ENCODE measurements at regions not wholly inside any gene's neighbourhood (a gene's known extent, or its start where the extent isn't known, plus 50 kb on each side); places are given as distances from the start of the nearest gene placed in this dataset.

- no peaks in the 10 kb centered on the region for H3K9me3 ChIP-seq (ENCODE audit: control insufficient read depth in 4 of 4, insufficient read depth in 3 of 4, low read length in 3 of 4)
- no peaks in the 10 kb centered on the region for H3K4me1 ChIP-seq (ENCODE audit: control insufficient read depth in 5 of 5, insufficient read depth in 5 of 5, low read length in 5 of 5)
- ATAC-seq (ENCODE audit: insufficient read depth, low FRiP score), result no peak
- H3K9ac ChIP-seq (ENCODE audit: insufficient read depth in 1 of 2, low read length in 2 of 2), result no peak overlapping the region
- no peaks in the 10 kb centered on the region for H3K27me3 ChIP-seq (ENCODE audit: control insufficient read depth in 3 of 3, insufficient read depth in 3 of 3, low read length in 2 of 3)
- no peak overlapping the region for H3K27ac ChIP-seq (ENCODE audit: low read depth in 1 of 2, low read length in 1 of 2)
- no peak for TF ChIP-seq CTCF (IDR thresholded peaks at IDR 0.05; ENCODE audit: control extremely low read depth, extremely low read depth)
- H3K36me3 ChIP-seq (ENCODE audit: control insufficient read depth in 4 of 4, insufficient read depth in 4 of 4, low read length in 4 of 4), result no peaks in the 10 kb centered on the region
- no peak overlapping the region for H3K4me3 ChIP-seq
- no peak for DNase-seq
Measured at GRCh38 chr11:26263769-26264168, 68.2 kb upstream of the ANO3 start.

GRCh38 chr11:26264266-26264665 is 67.7 kb upstream of the ANO3 start:
- no peak overlapping the region for H3K27ac ChIP-seq (ENCODE audit: low read depth in 1 of 2, low read length in 1 of 2)
- no peak overlapping the region for H3K9ac ChIP-seq (ENCODE audit: insufficient read depth in 1 of 2, low read length in 2 of 2)
- no peak for TF ChIP-seq CTCF (IDR thresholded peaks at IDR 0.05; ENCODE audit: control extremely low read depth, extremely low read depth)
- no peak overlapping the region for H3K4me3 ChIP-seq
- no peaks in the 10 kb centered on the region for H3K4me1 ChIP-seq (ENCODE audit: control insufficient read depth in 5 of 5, insufficient read depth in 5 of 5, low read length in 5 of 5)
- H3K36me3 ChIP-seq (ENCODE audit: control insufficient read depth in 4 of 4, insufficient read depth in 4 of 4, low read length in 4 of 4), result no peaks in the 10 kb centered on the region
- no peaks in the 10 kb centered on the region for H3K9me3 ChIP-seq (ENCODE audit: control insufficient read depth in 4 of 4, insufficient read depth in 3 of 4, low read length in 3 of 4)
- H3K27me3 ChIP-seq (ENCODE audit: control insufficient read depth in 3 of 3, insufficient read depth in 3 of 3, low read length in 2 of 3), result no peaks in the 10 kb centered on the region
- DNase-seq (no peak), ATAC-seq (ENCODE audit: insufficient read depth, low FRiP score) (no peak)

GRCh38 chr11:26268980-26269660 is 62.8 kb upstream of the ANO3 start:
- no peak for TF ChIP-seq CTCF (IDR thresholded peaks at IDR 0.05; ENCODE audit: control extremely low read depth, extremely low read depth)
- H3K4me3 ChIP-seq, result no peak overlapping the region
- no peaks in the 10 kb centered on the region for H3K36me3 ChIP-seq (ENCODE audit: control insufficient read depth in 4 of 4, insufficient read depth in 4 of 4, low read length in 4 of 4)
- ATAC-seq (ENCODE audit: insufficient read depth, low FRiP score), result no peak
- no peak for DNase-seq
- WGBS, 2 donors, result 87 to 89% methylated on average over 7 of the region's 7 CpGs
- H3K27ac ChIP-seq (ENCODE audit: low read depth in 1 of 2, low read length in 1 of 2), result no peak overlapping the region
- H3K27me3 ChIP-seq (ENCODE audit: control insufficient read depth in 3 of 3, insufficient read depth in 3 of 3, low read length in 2 of 3), result no peaks in the 10 kb centered on the region
- no peaks in the 10 kb centered on the region for H3K9me3 ChIP-seq (ENCODE audit: control insufficient read depth in 4 of 4, insufficient read depth in 3 of 4, low read length in 3 of 4)
- H3K4me1 ChIP-seq (ENCODE audit: control insufficient read depth in 5 of 5, insufficient read depth in 5 of 5, low read length in 5 of 5), result no peaks in the 10 kb centered on the region
- H3K9ac ChIP-seq (ENCODE audit: insufficient read depth in 1 of 2, low read length in 2 of 2), result no peak overlapping the region

GRCh38 chr11:26271666-26272065 is 60.3 kb upstream of the ANO3 start:
- WGBS, 2 donors, result 81 to 92% methylated on average over 2 of the region's 2 CpGs
- no peak for TF ChIP-seq CTCF (IDR thresholded peaks at IDR 0.05; ENCODE audit: control extremely low read depth, extremely low read depth)
- no peak for ATAC-seq (ENCODE audit: insufficient read depth, low FRiP score)

More at GRCh38 chr11:26271666-26272065, 60.3 kb upstream of the ANO3 start:
- H3K9me3 ChIP-seq (ENCODE audit: control insufficient read depth in 4 of 4, insufficient read depth in 3 of 4, low read length in 3 of 4), result no peaks in the 10 kb centered on the region
- H3K4me3 ChIP-seq, result no peak overlapping the region
- DNase-seq, result no peak
- H3K27ac ChIP-seq (ENCODE audit: low read depth in 1 of 2, low read length in 1 of 2), result no peak overlapping the region
- no peak overlapping the region for H3K9ac ChIP-seq (ENCODE audit: insufficient read depth in 1 of 2, low read length in 2 of 2)
- H3K4me1 ChIP-seq (ENCODE audit: control insufficient read depth in 5 of 5, insufficient read depth in 5 of 5, low read length in 5 of 5), result no peaks in the 10 kb centered on the region
- H3K36me3 ChIP-seq (ENCODE audit: control insufficient read depth in 4 of 4, insufficient read depth in 4 of 4, low read length in 4 of 4), result no peaks in the 10 kb centered on the region
- no peaks in the 10 kb centered on the region for H3K27me3 ChIP-seq (ENCODE audit: control insufficient read depth in 3 of 3, insufficient read depth in 3 of 3, low read length in 2 of 3)
